ENCODE measurements at regions not wholly inside any gene's neighbourhood (a gene's known extent, or its start where the extent isn't known, plus 50 kb on each side); places are given as distances from the start of the nearest gene placed in this dataset.

- Histone ChIP-seq H3K9me2 (ENCODE audit: insufficient read depth) (0 out of 2 replicates have a peak, but pooled peaks cover 3% of the 10 kb centered on the region), H3K9ac (ENCODE audit: low read length) (no peak overlapping the region), H3K9me3 (ENCODE audit: control insufficient read depth in 1 of 2, insufficient read depth in 1 of 2, low read depth in 1 of 2, low read length in 2 of 2) (no peaks in the 10 kb centered on the region), H3K4me3 (replicated peaks in 1 of 2; ENCODE audit: low read depth in 1 of 2, low read length in 2 of 2) (no peak overlapping the region), H3K4me2 (ENCODE audit: low read length) (no peak overlapping the region), H4K20me1 (ENCODE audit: insufficient read depth) (no peaks in the 10 kb centered on the region), H3K27ac (ENCODE audit: low read depth, low read length) (no peak overlapping the region), H3K4me1 (ENCODE audit: control insufficient read depth in 1 of 2, insufficient read depth in 2 of 2, low read length in 2 of 2) (no peaks in the 10 kb centered on the region), H3K27me3 (ENCODE audit: insufficient read depth, low read length) (peaks cover 27% of the 10 kb centered on the region; the same call in 1 of the 2 replicates), H2AFZ (ENCODE audit: low read depth, low read length, poor library complexity, severe bottlenecking) (no peak overlapping the region), H3K36me3 (ENCODE audit: control insufficient read depth in 1 of 2, insufficient read depth in 2 of 2, low read length in 2 of 2) (no peaks in the 10 kb centered on the region), H3K79me2 (ENCODE audit: insufficient read depth, low read length) (no peaks in the 10 kb centered on the region)
- BruUV-seq (replicated peaks), result no TSS peak
- DNase-seq (ENCODE audit: low read depth, low spot score) (no peak), ATAC-seq (no peak)
- no peak for TF ChIP-seq CTCF (IDR thresholded peaks at IDR 0.05 in 2 of 3, conservative IDR thresholded peaks at IDR 0.05 in 1 of 3; ENCODE audit: borderline replicate concordance in 1 of 3, insufficient read depth in 1 of 3, low read depth in 2 of 3, low read length in 2 of 3)
- no peak for TF ChIP-seq ATF3 (IDR thresholded peaks at IDR 0.05)
- TF ChIP-seq ZFX (IDR thresholded peaks at IDR 0.05), result no peak
- TF ChIP-seq FOSL1 (IDR thresholded peaks at IDR 0.05; ENCODE audit: low read depth), result no peak
- TF ChIP-seq TCF7L2 (IDR thresholded peaks at IDR 0.05; ENCODE audit: borderline replicate concordance, extremely low read depth, insufficient read depth, insufficient read length), result no peak
- TF ChIP-seq MAX (IDR thresholded peaks at IDR 0.05), result no peak
- no peak for TF ChIP-seq SRF (IDR thresholded peaks at IDR 0.05; ENCODE audit: low read depth)
- no peak for TF ChIP-seq POLR2A (IDR thresholded peaks at IDR 0.05; ENCODE audit: borderline replicate concordance, extremely low read depth, insufficient read depth, insufficient read length)
- TF ChIP-seq CEBPB (IDR thresholded peaks at IDR 0.05; ENCODE audit: low read depth), result no peak
- ChIA-PET CTCF (no interaction called here), POLR2A (no interaction called here), RAD21 (ENCODE audit: low non-redundant PET in 1 of 2, low total read pairs in 2 of 2, uncharacterized antibody in 2 of 2, unreplicated experiment in 2 of 2) (no interaction called here)
- intact Hi-C loops (cut with micrococcal nuclease), result no loop called here
Measured at GRCh38 chr12:105961821-105962671, 176.7 kb downstream of the NUAK1 start.
